GM13977 (cell line): ENCODE measurements at regions not wholly inside any gene's neighbourhood (a gene's known extent, or its start where the extent isn't known, plus 50 kb on each side); places are given as distances from the start of the nearest gene placed in this dataset.

Experiments
- DNase-seq: peaks from one replicate; pipeline ENCODE4 v3.0.0; 2012; ENCODE audit warnings: low spot score
- in situ Hi-C: fragments of 300-500 bp; cut with MboI; formaldehyde crosslinking; loops from one replicate; pipeline ENCODE4 v1.12.0; 2022; ENCODE audit warnings: low sequenced_read_pairs, low pct_unique_long_range_greater_than_20kb, mixed read lengths, inconsistent platforms; ENCODE audit not compliant: unreplicated experiment
- TF ChIP-seq, protein P1 (sequence below): IDR thresholded peaks from 2 replicates; pipeline ENCODE4 v1.5.1; 2012; ENCODE audit warnings: mild to moderate bottlenecking, control low read depth; ENCODE audit not compliant: insufficient read depth; ENCODE audit errors: extremely low read depth, missing control alignments

DNA sequence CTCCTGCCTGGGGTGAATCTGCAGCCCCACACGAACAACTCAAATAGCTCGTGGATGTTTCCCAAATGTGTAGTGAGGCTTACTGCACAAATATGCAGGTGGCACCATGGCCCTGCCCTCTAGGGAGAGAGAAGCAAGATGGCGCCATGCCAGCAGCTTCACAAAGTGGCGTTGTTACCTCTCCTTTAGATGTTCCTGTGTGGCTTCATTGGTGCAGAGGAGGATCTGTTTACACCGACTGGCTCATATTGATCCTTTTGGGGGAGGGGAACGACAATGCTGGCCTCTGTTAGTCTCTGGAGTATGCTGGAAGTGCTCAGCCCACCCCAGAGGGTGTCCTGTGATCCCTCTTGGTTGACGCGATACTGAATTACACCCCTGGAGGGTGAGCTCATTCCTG, 99.5 kb upstream of the GATA6 start:
- DNase-seq, result no peak
- TF ChIP-seq, protein P1, sequence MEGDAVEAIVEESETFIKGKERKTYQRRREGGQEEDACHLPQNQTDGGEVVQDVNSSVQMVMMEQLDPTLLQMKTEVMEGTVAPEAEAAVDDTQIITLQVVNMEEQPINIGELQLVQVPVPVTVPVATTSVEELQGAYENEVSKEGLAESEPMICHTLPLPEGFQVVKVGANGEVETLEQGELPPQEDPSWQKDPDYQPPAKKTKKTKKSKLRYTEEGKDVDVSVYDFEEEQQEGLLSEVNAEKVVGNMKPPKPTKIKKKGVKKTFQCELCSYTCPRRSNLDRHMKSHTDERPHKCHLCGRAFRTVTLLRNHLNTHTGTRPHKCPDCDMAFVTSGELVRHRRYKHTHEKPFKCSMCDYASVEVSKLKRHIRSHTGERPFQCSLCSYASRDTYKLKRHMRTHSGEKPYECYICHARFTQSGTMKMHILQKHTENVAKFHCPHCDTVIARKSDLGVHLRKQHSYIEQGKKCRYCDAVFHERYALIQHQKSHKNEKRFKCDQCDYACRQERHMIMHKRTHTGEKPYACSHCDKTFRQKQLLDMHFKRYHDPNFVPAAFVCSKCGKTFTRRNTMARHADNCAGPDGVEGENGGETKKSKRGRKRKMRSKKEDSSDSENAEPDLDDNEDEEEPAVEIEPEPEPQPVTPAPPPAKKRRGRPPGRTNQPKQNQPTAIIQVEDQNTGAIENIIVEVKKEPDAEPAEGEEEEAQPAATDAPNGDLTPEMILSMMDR, result no peak
- in situ Hi-C loops, result no loop called here

DNA sequence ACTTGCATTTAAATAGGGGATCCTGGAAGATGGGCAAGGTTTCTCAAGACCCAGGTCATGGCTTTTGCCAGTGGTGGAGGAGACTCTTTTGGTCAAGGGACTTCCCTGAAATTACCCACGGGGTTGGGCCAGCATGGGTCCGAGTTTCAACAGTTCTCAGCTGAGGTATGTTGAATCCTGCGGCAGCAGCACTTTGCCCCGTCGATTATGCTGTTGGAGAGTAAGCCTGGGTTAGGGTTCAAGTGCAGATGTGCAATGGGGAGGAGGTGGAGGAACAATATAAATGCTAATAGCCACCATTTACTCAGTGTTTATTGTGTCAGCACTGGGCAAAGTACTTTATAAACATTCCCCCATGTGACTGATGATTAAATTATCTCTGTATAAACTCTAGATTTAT, 96.0 kb upstream of the GATA6 start:
- DNase-seq, result no peak
- TF ChIP-seq, protein P1, result no peak
- in situ Hi-C loops, result no loop called here

DNA sequence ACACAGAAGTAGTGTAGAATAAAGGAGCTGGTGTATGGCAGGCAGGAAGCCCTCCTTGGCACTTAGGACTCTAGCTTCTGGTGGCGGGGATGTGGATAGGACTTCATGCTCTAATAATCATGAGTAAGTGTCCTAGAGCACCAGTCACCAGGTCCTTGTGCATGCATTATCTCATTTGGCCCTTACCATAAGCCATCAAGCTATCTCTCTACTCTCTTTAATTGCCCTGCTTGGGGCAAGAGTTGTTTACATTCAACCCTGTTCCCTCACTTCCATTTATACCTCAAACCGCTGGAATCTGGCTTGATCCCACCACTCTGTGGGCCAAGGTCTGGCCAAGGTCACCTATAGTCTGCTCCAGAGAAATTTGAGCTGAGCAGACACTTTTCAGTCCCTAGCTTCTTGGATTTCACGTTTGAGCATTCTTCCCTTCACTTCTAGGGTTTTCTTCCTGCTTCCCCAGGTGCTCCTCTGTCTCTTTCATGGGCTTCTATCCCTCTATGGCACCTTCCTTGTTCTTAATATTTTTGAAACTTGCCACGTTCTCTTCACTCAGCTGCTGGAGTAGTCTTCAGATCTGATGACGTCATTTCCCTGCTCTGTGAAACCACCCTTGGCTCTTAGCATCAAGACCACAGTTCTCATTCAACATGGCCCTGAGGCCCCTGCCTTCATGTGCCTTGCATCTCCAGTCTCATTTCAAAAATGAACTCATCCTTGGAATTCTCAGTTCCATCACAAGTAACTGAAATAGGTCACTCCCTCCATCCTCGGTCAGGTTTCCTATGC, 94.9 kb upstream of the GATA6 start:
- in situ Hi-C loops, result no loop called here
- TF ChIP-seq, protein P1, result no peak
- no peak for DNase-seq

DNA sequence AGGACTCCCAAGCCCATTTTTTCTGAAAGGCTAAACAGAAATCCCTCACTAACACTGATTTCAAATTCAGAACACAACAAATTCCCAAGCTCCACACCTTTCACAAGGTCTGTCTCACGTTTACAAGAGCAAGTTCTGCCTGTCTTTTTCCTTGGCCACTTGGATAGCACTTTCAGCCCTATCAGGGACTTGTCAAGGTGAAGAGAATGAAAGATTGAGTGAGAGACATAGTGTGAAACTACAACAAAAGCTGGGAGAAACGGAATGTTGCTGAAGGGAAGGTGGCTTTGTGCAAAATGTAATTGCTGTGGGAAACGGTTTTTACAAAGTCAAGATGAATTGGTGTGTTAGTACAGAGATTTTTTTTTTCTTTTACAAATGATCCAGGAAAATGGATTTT, 89.4 kb upstream of the GATA6 start:
- DNase-seq, result no peak
- in situ Hi-C loops, result no loop called here
- TF ChIP-seq, protein P1, result no peak

DNA sequence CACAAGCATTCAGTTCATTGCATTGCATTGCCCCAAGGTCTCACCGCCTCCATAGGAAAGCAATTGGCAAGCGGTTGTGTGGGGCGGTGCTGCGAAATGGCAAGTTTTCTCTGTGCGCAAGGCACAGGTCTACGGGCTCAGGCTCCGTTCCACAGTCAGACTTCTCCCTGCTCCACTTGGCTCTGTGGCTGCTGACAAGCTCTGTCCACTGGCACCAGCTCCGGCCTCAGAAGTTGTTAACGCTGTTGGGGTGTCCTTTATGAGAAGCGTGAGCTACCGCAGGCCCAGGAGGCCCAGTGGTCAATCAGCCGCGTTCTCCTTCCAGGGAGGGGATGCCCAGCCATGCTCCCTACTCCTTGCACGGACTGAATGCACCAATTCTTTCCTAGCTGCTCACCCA, 87.0 kb upstream of the GATA6 start:
- DNase-seq, result no peak
- TF ChIP-seq, protein P1, result no peak
- in situ Hi-C loops, result no loop called here

DNA sequence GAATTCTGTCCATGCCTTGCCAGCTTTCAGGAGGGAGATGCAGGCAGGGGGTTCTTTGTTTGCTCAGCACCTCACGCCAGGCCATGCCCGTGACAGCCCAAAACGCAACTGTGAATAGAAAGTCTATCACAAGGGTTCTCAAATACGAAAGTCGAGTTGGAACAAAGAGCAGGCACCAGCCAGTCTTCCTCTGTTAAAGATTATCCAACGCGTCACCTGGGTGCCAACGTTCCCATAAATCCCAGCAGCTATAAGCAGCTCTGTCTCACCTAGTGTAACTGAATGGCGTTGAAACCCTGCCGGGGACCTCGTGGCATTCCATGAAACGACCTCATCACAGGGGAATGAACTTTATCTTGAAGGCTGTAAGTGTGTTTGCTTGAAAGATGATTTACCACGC, 84.8 kb upstream of the GATA6 start:
- in situ Hi-C loops, result no loop called here
- TF ChIP-seq, protein P1, result no peak
- no peak for DNase-seq
